H1 (cell line): ENCODE measurements at regions not wholly inside any gene's neighbourhood (a gene's known extent, or its start where the extent isn't known, plus 50 kb on each side); places are given as distances from the start of the nearest gene placed in this dataset.

Experiments used
- CTCF ChIA-PET: fragments of 300-600 bp; sonication (Branson Sonifier 250); formaldehyde crosslinking; loops from one replicate; lab custom pipeline; 2021; ENCODE audit not compliant: partially characterized antibody; lab: Charles Lee
- POLR2A ChIA-PET: fragments of 300-600 bp; sonication (Branson Sonifier 250); formaldehyde crosslinking; loops from one replicate; lab custom pipeline; 2021; ENCODE audit warnings: inconsistent platforms; ENCODE audit not compliant: partially characterized antibody; lab: Charles Lee
- DNase-seq, 2 experiments: peaks; one replicate each; pipeline versions ENCODE4 v3.0.0 to v3.0.0-alpha.2; 2010 to 2022; ENCODE audit warnings: low spot score in 2 of 2, low read depth in 1 of 2, mixed read lengths in 1 of 2
- FAIRE-seq: peaks from 2 replicates; lab custom pipeline; 2011; peaks lifted over from hg19 to GRCh38; lab: Jason Lieb, UNC
- H2AFZ ChIP-seq: 2 replicates; pipeline ENCODE4 v1.8.1; 2012; ENCODE audit warnings: low read length, inconsistent platforms
- H2AK5ac ChIP-seq: 2 replicates; pipeline ENCODE4 v1.6.1; 2013; ENCODE audit warnings: low read depth, low read length
- H2BK120ac ChIP-seq: replicated peaks from 2 replicates; pipeline ENCODE3; 2013; ENCODE audit warnings: low read depth, low read length, inconsistent platforms
- H2BK12ac ChIP-seq: 2 replicates; pipeline ENCODE4 v1.6.1; 2013; ENCODE audit warnings: low read depth, low read length
- H2BK15ac ChIP-seq: 2 replicates; pipeline ENCODE4 v1.6.1; 2013; ENCODE audit warnings: low read length
- H2BK20ac ChIP-seq: 2 replicates; pipeline ENCODE4 v1.6.1; 2013; ENCODE audit warnings: low read length
- H2BK5ac ChIP-seq: 2 replicates; pipeline ENCODE4 v1.6.1; 2013; ENCODE audit warnings: low read depth, low read length
- H3K14ac ChIP-seq: 2 replicates; pipeline ENCODE4 v1.6.1; 2013; ENCODE audit warnings: inconsistent platforms; ENCODE audit not compliant: insufficient read length
- H3K18ac ChIP-seq: 2 replicates; pipeline ENCODE4 v1.6.1; 2013; ENCODE audit warnings: low read length; ENCODE audit errors: extremely low read depth
- H3K23ac ChIP-seq: 2 replicates; pipeline ENCODE4 v1.6.1; 2013; ENCODE audit warnings: inconsistent platforms; ENCODE audit not compliant: insufficient read length
- H3K23me2 ChIP-seq: 2 replicates; pipeline ENCODE4 v1.6.1; 2013; ENCODE audit warnings: low read depth, low read length
- H3K27ac ChIP-seq: 2 replicates; pipeline ENCODE4 v1.6.1; 2011; ENCODE audit warnings: low read depth, low read length, inconsistent platforms
- H3K27me3 ChIP-seq, 4 experiments: replicated peaks in 1 of 4; 1 replicate in 1 of 4; 2 replicates in 3 of 4; pipeline versions ENCODE4 v1.6.1 to v1.8.1; 2011 to 2013; ENCODE audit warnings: low read length in 3 of 4, mild to moderate bottlenecking in 3 of 4, inconsistent platforms in 2 of 4, mixed read lengths in 2 of 4, moderate library complexity in 1 of 4; ENCODE audit not compliant: control insufficient read depth in 3 of 4, insufficient read depth in 3 of 4; ENCODE audit errors: extremely low read depth in 1 of 4
- H3K36me3 ChIP-seq, 4 experiments: 2 replicates each; pipeline versions ENCODE4 v1.6.1 to v1.8.1; 2011 to 2013; ENCODE audit warnings: mild to moderate bottlenecking in 4 of 4, low read length in 3 of 4, moderate library complexity in 2 of 4, control low read depth in 1 of 4, inconsistent platforms in 1 of 4; ENCODE audit not compliant: insufficient read depth in 4 of 4, control insufficient read depth in 2 of 4
- H3K4ac ChIP-seq: replicated peaks from 2 replicates; pipeline ENCODE3; 2013; ENCODE audit warnings: low read length, low read depth, mixed read lengths, inconsistent platforms; ENCODE audit not compliant: insufficient read length
- H3K4me1 ChIP-seq, 4 experiments: replicated peaks in 1 of 4; 1 replicate in 1 of 4; 2 replicates in 3 of 4; pipeline versions ENCODE4 v1.6.1 to v1.8.1; 2011 to 2013; ENCODE audit warnings: low read length in 3 of 4, inconsistent platforms in 2 of 4, mixed read lengths in 1 of 4; ENCODE audit not compliant: insufficient read depth in 4 of 4, control insufficient read depth in 3 of 4
- H3K4me2 ChIP-seq, 2 experiments: 2 replicates each; pipeline versions ENCODE4 v1.6.1 to v1.8.1; 2011 to 2013; ENCODE audit warnings: low read depth in 2 of 2, low read length in 2 of 2, control low read depth in 1 of 2, inconsistent platforms in 1 of 2, mild to moderate bottlenecking in 1 of 2; ENCODE audit not compliant: insufficient read depth in 1 of 2
- H3K4me3 ChIP-seq, 4 experiments: fragments of 200-600, 300-600 bp in 1 of 4; sonication (generic), shearing (Covaris generic), sonication (Bioruptor Twin) in 1 of 4; 2 replicates each; pipeline versions ENCODE4 v1.5.1 to v1.8.1; 2011 to 2016; ENCODE audit warnings: low read length in 4 of 4, low read depth in 3 of 4, control low read depth in 2 of 4, inconsistent platforms in 2 of 4, mild to moderate bottlenecking in 2 of 4, mixed read lengths in 1 of 4, moderate library complexity in 1 of 4; ENCODE audit not compliant: insufficient read depth in 2 of 4; ENCODE audit errors: extremely low read depth in 1 of 4
- H3K56ac ChIP-seq: replicated peaks from 2 replicates; pipeline ENCODE3; 2013; ENCODE audit warnings: low read depth, mild to moderate bottlenecking, mixed read lengths, low read length, inconsistent platforms; ENCODE audit not compliant: insufficient read length
- H3K79me1 ChIP-seq: 2 replicates; pipeline ENCODE4 v1.6.1; 2013; ENCODE audit warnings: low read depth, low read length, control low read depth
- H3K79me2 ChIP-seq, 2 experiments: 2 replicates each; pipeline versions ENCODE4 v1.6.1 to v1.8.1; 2012 to 2013; ENCODE audit warnings: low read length in 2 of 2, mild to moderate bottlenecking in 2 of 2, inconsistent platforms in 1 of 2; ENCODE audit not compliant: insufficient read depth in 2 of 2, control insufficient read depth in 1 of 2
- H3K9ac ChIP-seq, 4 experiments: replicated peaks in 1 of 4; 1 replicate in 1 of 4; 2 replicates in 3 of 4; pipeline versions ENCODE4 v1.6.1 to v1.8.1; 2011 to 2013; ENCODE audit warnings: low read depth in 3 of 4, low read length in 3 of 4, control low read depth in 2 of 4, mild to moderate bottlenecking in 2 of 4, moderate library complexity in 2 of 4, inconsistent platforms in 1 of 4; ENCODE audit errors: extremely low read depth in 1 of 4
- H3K9me3 ChIP-seq, 2 experiments: 2 replicates each; pipeline versions ENCODE4 v1.6.1 to v1.8.1; 2012 to 2013; ENCODE audit warnings: mild to moderate bottlenecking in 2 of 2, moderate library complexity in 2 of 2, control low read depth in 1 of 2, inconsistent platforms in 1 of 2, low read depth in 1 of 2, low read length in 1 of 2, mixed read lengths in 1 of 2; ENCODE audit not compliant: insufficient read depth in 2 of 2
- H4K20me1 ChIP-seq, 2 experiments: replicated peaks in 1 of 2; 2 replicates each; pipeline versions ENCODE3 to v1.8.1; 2011 to 2013; ENCODE audit warnings: inconsistent platforms in 2 of 2, low read length in 2 of 2, mild to moderate bottlenecking in 1 of 2; ENCODE audit not compliant: insufficient read depth in 2 of 2, control insufficient read depth in 1 of 2
- H4K5ac ChIP-seq: 2 replicates; pipeline ENCODE4 v1.6.1; 2013; ENCODE audit warnings: low read length, low read depth, mixed read lengths, inconsistent platforms; ENCODE audit not compliant: insufficient read length
- H4K8ac ChIP-seq: 2 replicates; pipeline ENCODE4 v1.8.0; 2013; ENCODE audit warnings: mild to moderate bottlenecking, moderate library complexity, low read length, inconsistent platforms; ENCODE audit not compliant: insufficient read depth; ENCODE audit errors: extremely low read depth
- H4K91ac ChIP-seq: replicated peaks from 2 replicates; pipeline ENCODE3; 2013; ENCODE audit warnings: low read length, mixed read lengths, inconsistent platforms; ENCODE audit not compliant: insufficient read length
- NRF1 ChIP-seq: IDR thresholded peaks from 2 replicates; pipeline ENCODE4 v1.6.1; 2011; ENCODE audit warnings: mild to moderate bottlenecking, low read depth, low read length, improper control_type of control experiment
- WGBS, 2 experiments: shearing (Covaris generic) in 1 of 2; methylation state at CpG; one replicate each; pipeline versions ENCODE4 v1.1.6 to v1.1.7; 2013 to 2015; ENCODE audit warnings: low lambda C conversion rate in 2 of 2, mixed read lengths in 2 of 2, inconsistent platforms in 1 of 2, low coverage in 1 of 2, missing lambda C conversion rate in 1 of 2; ENCODE audit not compliant: insufficient replicate concordance in 2 of 2, insufficient coverage in 1 of 2, insufficient read length in 1 of 2; ENCODE audit errors: extremely low coverage in 1 of 2, missing lambda C conversion rate in 1 of 2; 5-methylcytosine and 5-hydroxymethylcytosine counted together

GRCh38 chr1:63126104-63126503 is 196.3 kb upstream of the FOXD3 start:
- POLR2A ChIA-PET, result no interaction called here
- FAIRE-seq (no peak), DNase-seq (no peak)
- H3K56ac ChIP-seq, result no peak overlapping the region
- no peak overlapping the region for H4K8ac ChIP-seq
- H3K23me2 ChIP-seq, result no peaks in the 10 kb centered on the region
- H3K36me3 ChIP-seq, result no peaks in the 10 kb centered on the region
- no peak overlapping the region for H3K4me2 ChIP-seq
- no peak overlapping the region for H2BK15ac ChIP-seq
- H2AK5ac ChIP-seq, result no peak overlapping the region
- H3K79me2 ChIP-seq, result no peaks in the 10 kb centered on the region
- H3K14ac ChIP-seq, result no peak overlapping the region
- H3K27ac ChIP-seq, result no peak overlapping the region
- no peak overlapping the region for H2BK120ac ChIP-seq
- no peaks in the 10 kb centered on the region for H4K20me1 ChIP-seq
- H3K18ac ChIP-seq, result no peak overlapping the region
- CTCF ChIA-PET, result interaction anchor here (0.6 to 2.1 kb wide), 9 partner anchors 9 to 292 kb away, joined by 3 to 9 read pairs (median 4); no protein-coding TSS in a partner anchor
- no peak overlapping the region for H3K4me3 ChIP-seq
- no peaks in the 10 kb centered on the region; a peak in 1 of 7 replicates for H3K4me1 ChIP-seq
- H2BK20ac ChIP-seq, result no peak overlapping the region
- no peak overlapping the region for H2BK5ac ChIP-seq
- no peak overlapping the region for H4K5ac ChIP-seq
- 0 out of 2 replicates have a peak overlapping the region, but pooled peaks have one; percentile 36 for H2AFZ ChIP-seq
- H3K9me3 ChIP-seq, result no peaks in the 10 kb centered on the region
- no peak for TF ChIP-seq NRF1
- no peak overlapping the region for H3K4ac ChIP-seq
- H4K91ac ChIP-seq, result no peak overlapping the region
- no peaks in the 10 kb centered on the region for H3K79me1 ChIP-seq
- no peak overlapping the region for H2BK12ac ChIP-seq
- H3K27me3 ChIP-seq, result no peaks in the 10 kb centered on the region
- H3K9ac ChIP-seq, result no peak overlapping the region
- whole genome bisulfite sequencing, 2 experiments, result 85% methylated on average over 3 of the region's 3 CpGs; no CpG with 5 or more reads in 1 of the 2 experiments
- H3K23ac ChIP-seq, result no peak overlapping the region
